ENCODE measurements at regions not wholly inside any gene's neighbourhood (a gene's known extent, or its start where the extent isn't known, plus 50 kb on each side); places are given as distances from the start of the nearest gene placed in this dataset.
"Not testable (repeated sequence)": the region's sequence is repeated elsewhere in the genome, so short reads cannot be mapped to it uniquely, and the experiment has no call there.

DNA sequence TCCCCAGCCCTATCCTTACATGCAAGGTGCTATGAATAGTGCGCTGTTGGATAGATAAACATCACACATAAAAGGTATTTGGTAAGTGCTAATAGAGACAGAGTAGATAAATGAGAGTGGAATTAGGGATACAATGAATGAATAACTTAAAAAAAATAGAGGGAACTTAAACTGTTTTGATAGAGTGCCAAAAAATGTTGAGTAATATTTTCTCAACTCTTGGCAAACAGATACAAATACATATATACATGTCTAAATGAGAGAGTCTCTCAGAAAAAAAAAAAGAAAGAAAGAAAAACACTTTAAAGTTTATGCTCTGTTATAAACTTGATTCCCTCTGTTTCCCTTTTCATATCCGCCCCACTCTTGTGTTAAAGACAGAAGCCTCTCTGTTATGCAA lies 667.4 kb downstream of the ROBO2 start:
- DNase-seq (ENCODE audit: low spot score) = no peak

DNA sequence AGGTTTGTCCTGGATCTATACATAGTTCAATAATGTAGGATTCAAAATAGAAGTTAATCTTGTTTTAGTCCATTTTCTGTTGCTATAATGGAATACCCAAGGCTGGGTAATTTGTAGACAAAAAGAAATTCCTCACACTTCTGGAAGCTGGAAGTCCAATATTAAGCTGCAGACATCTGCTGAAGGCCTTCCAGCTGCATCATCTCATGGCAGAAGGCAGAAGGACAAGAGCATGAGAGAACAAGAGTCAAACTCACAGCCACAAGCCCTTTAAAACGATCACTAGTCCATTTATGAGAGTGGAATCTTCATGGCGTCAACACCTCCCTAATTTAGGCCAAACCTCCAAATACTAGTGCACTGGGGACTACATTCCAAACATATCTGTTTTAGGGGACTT lies 669.3 kb downstream of the ROBO2 start:
- no peak for DNase-seq (ENCODE audit: low spot score)

DNA sequence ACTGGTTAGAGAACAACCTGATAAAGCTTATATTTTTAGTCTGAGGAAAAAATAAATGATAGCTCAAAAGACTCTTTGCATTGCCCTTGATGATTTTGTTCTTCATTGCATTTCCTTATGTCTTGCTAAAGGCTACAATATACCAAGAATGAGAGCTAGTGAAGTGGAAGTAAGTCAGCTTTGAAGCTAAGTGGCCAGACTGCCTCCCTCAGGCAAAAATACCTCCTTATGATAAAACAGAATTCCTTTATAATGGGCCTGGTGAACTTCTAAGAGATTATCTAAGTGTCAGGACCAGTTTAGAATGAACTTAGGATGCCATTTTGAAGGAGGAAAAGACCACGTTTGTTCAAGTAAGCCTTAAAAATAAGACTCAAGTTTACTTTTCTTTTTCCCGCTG lies 678.4 kb downstream of the ROBO2 start:
- DNase-seq (ENCODE audit: low spot score) = no peak

DNA sequence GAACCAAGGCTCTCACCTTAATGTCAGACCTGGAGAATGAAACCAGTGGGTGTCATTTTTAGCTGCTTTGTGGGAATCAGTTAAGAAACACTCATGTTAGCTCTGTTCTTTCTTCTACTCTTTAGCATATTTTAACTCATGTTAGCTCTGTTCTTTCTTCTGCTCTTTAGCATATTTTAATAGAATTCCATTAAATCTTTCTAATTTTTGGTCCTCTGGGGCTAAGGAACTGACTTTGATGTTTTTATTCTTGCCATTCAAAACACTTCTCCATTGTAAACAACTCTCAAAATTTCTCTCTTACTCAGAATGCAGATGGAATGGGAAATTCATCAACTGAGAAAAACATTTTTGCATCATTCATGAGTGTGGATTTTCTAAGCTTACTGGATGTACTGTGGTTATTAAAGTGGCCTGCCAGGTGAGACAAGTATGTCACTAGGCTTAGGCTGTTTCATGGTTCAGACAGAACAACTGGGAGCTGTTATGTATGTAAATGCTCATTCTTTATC lies 680.6 kb downstream of the ROBO2 start:
- DNase-seq (ENCODE audit: low spot score) = no peak

DNA sequence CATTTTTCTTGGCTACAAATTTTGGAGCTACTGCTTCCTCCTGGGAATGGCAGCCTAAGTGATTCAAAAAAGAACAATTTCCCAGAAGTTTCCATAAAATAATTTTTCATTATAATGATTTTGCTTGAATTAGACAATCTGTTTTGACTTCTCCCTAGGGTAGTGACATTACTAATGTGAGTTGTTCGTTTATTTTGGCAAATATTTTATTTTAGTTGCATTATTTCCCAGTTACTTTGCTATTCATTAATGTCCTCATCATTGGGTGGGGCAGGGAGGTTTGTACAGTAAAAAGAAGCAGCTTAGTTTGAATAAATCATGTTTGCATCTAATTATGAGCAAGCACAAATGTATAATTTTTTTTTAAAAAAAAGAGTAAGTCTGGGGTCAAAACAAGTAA lies 686.6 kb downstream of the ROBO2 start:
- DNase-seq (ENCODE audit: low spot score) = no peak

DNA sequence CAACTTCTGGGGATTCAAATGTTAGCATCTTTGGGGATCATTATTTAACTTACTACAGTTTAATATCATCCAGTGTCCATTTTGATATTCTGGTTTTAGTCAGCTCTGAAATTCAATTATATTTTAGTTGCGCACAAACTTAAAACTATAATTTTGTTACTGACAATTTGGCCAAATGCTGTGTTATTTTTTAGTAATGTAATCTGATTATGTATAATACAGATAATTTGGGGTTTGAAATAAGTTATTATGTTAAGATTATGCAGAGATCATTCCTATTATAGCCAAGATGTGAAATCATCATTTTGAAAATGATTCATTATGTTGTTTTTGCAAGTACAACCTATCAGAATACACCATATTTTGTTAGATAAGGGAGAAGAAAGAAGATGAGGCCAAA lies 706.1 kb downstream of the ROBO2 start:
- DNase-seq (ENCODE audit: low spot score) = no peak

DNA sequence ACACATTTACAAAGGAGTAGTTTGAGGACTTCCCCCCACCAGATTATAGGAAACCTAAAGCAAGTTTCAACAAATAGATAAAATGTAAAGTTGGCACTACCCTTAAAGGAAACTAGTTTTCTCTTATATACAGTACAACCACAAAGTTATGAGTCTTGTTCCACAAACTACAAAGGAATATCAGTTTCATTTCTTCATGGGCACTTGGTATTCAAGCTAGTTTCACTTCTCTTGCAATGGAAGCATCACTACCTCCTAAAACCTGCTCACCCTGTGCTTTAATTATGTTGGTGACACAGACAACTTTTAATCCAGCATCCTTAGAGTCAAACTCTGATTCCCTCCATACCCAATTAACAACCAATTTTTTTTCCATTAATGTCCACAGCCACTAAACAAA lies 707.0 kb downstream of the ROBO2 start:
- DNase-seq (ENCODE audit: low spot score) = no peak

DNA sequence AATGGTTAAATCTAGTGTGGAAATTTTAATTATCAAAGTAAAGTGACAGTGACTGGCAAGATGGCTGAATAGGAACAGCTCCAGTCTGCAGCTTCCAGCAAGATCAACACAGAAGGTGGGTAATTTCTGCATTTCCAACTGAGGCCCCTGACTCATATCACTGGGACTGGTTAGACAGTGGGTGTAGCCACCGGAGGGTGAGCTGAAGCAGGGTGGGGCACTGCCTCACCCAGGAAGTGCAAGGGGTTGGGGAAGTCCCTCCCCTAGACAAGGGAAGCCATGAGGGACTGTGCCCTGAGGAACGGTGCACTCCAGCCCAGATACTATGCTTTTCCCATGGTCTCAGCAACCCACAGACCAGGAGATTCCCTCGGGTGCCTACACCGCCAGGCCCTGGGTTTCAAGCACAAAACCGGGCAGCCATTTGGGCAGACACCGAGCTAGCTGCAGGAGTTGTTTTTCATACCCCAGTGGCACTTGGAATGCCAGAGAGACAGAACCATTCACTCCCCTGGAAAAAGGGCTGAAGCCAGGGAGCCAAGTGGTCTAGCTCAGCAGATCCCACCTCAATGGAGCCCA lies 716.6 kb downstream of the ROBO2 start:
- DNase-seq (ENCODE audit: low spot score) = not testable (repeated sequence)

DNA sequence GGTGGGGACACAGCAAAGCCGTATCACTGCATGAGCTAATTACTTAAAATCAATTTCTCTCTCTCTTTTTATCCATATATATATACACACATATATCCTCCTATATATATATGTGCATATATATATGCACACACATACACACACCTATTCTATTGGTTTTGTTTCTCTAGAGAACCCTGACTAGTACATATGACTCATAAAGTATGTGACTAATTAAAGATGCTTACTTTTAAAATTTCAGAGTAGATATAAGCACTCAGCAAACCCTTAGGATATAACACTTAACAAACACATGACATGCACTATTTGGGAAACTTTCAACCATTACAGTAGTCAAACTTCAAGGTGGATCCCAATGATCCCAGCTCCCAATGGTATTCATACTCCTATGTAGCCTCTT lies 732.6 kb downstream of the ROBO2 start:
- DNase-seq (ENCODE audit: low spot score) = no peak

DNA sequence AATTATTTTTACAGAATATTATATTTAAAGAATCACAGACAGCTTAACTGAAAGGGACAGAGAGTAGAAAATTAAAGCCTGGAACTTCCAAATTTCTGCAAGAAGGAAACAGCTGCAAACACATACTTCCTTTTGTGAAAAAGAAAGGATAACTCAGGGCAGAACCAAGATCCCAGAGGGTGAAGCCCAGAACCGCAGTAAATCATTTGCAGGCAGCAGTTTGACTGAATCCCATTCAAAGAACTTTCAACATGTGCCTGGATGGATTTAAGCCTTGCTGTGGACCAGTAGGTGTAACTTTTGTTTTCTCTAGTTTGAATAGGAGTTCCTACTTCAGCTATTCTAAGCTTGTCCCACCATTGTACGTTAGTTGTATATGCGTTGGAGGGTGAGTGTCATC lies 733.2 kb downstream of the ROBO2 start:
- no peak for DNase-seq (ENCODE audit: low spot score)

DNA sequence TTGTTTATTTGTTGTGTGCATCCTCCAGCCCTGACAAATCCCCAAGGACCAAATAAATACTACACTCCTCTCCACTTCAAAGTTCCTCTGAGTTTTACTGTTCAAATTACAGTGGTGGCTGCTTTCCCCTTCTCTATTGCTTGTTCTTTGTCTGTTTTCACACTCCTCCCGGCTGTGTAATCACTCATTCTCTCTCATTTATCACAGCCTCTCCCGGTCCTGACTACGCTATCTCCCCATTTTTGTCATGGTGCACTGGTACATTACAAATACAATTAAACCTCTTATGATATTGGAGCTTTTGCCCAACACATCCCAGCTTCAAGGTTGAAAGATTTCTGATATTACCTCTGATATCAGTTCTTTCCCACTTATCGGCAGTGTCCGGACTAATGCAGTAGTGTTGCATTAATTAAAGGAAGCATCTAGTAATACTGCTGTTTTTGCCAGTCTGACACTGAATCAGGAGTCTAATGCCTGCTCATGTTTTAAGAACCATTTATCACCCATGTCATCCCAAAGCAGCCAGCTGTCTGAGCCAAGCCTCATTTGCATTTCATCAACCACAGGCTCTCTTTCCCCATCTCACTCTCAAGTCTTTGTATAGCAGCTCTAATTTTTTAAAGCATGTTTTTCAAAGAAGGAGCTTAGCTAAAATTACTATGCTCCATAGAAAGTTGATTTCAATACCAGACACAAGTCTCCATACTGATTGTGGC lies 740.5 kb downstream of the ROBO2 start:
- no peak for DNase-seq (ENCODE audit: low spot score)

DNA sequence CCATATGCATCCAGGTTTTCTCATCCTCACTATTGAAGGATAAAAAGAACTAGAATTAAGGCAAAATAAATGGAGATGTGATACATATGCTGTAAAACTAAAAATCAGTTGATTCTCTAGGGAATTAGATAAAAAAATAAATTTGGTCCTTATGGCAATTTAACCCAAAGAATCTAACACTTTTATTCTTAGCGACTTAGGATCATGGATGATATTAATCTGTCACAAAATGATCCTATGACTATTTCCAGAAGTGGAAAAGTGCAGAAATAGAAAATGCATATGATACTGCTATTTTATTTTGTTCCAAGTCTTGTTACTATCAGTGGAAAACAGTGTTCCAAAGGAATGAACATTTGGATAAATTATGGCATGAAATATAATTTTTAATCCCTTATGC lies 746.3 kb downstream of the ROBO2 start:
- no peak for DNase-seq (ENCODE audit: low spot score)

DNA sequence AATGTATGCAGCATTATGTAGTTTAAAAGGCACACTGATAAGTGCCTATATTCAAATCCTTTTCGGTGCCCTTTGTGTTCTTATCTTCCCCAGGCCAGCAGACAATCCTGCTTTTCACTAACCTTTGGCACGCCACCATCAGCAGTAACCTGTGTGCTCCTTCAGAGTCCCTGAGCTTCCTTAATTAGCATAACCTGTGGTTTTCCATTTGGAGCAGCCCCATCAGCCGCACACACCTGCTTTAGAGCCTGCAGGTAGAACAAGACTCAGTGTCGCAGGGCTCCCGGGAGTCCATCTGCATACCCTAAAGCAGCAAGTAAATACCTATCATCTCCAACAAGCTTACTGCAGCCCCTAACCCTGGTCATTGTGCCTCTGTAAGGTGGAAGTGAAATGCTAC lies 755.1 kb downstream of the ROBO2 start:
- DNase-seq (ENCODE audit: low spot score) = no peak

DNA sequence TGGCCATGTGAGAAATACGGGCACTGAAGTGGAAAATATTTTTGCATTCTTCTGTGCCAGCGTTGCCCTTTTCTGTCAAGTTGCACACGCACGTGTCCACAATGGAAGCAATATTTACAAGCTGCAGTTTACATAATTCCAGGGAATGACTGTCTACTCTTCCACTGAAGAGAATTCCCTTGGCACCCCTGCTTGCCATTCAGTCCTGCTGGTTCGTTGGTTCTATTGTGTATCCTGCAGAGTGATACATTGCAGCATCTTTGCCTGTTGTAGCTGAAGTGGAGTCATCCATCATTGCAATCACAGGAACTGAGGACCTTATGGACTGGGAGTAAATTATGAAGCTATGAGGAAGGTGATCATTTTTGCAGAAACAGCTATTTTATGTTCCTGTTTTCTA lies 759.4 kb downstream of the ROBO2 start:
- DNase-seq (ENCODE audit: low spot score) = no peak

DNA sequence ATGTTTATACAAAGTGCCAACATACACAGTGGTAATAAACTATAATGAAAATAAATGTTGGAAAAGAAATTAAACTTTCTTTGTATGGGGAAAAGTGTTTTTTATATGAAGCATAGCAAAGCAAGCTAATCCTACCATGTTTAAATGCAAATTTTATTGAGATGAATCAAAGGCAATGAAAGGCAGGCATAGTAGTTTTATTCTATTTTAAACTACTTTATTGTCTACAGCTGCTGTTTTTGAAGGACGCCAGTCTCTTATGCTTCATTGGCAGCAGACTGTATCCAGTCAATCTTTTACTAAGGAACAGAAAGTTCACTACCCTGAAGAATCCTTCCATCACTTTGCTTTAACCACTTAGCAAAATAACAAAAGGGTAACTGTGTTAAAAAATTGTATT lies 761.0 kb downstream of the ROBO2 start:
- no peak for DNase-seq (ENCODE audit: low spot score)

DNA sequence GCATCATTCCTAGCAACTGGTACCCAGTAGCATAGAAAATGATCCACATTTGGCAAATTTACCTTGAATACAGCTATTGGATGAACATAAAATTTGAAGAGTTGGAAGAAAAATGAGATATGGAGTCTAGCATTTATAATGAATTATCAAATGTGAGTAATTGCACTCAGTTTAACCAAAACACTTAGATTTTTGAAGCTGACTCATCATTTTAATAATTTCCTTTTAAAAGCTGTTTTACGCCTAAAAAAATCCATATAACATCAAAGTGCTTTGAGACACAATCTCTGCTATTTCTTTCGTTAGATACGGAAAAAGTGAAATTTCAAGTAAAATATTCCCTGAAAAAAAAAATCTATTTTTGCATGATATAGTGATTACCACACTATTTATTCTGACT lies 767.4 kb downstream of the ROBO2 start:
- DNase-seq (ENCODE audit: low spot score) = no peak

DNA sequence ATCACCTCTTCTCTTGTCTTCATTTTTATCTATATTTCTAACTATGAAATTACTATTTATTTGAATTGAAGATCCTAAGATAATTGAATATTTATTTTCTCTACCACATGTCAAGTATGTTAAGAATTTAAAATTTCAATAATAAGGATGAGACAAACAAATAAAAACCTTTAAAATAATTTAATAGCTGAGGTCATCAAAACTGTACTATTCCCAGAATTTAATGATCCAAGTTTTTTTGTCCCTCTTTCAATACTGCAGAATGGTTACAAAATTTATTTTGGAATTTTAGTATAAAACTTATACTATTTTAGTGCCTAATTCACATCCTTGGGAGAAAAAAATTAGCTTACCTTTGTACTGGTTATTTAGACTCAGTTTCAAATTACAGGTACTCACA lies 774.9 kb downstream of the ROBO2 start:
- no peak for DNase-seq (ENCODE audit: low spot score)

DNA sequence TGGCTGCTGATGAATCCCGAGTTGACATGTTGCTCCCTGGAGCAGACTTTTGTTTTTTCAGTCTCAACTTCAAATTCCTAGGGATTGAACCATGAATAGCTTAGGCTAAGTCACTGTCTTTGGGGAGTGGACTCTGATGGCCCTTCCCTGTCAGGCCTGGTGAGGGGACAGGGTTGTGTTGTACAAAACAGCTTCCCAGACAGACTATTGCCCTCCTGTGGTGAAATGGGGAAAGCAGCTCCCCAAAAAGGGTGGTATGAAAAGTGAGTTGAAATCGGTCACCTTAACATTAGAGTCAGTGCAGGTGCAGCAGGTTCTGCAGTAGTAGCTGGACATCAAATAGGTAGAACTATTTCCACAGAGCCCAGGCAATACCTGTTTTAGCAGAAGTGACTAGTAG lies 775.6 kb downstream of the ROBO2 start:
- DNase-seq (ENCODE audit: low spot score) = no peak

DNA sequence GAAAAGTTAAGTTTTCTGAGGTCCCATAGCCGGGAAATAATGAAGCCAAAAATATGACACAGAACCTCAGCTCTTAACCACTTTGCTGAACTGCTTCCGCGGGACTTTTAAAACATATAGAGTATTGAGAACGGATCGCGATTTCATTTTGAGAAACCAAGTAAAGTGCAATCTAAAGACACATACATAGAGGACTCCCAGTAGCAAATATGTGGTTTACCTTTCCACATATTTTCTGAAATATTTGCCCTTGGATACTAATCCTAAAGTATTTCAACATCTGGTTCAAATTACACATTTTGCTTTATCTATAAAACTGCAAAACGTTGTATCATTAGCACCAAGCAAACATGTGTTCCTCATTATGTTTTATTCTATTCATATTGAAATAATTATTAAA lies 776.5 kb downstream of the ROBO2 start:
- no peak for DNase-seq (ENCODE audit: low spot score)

DNA sequence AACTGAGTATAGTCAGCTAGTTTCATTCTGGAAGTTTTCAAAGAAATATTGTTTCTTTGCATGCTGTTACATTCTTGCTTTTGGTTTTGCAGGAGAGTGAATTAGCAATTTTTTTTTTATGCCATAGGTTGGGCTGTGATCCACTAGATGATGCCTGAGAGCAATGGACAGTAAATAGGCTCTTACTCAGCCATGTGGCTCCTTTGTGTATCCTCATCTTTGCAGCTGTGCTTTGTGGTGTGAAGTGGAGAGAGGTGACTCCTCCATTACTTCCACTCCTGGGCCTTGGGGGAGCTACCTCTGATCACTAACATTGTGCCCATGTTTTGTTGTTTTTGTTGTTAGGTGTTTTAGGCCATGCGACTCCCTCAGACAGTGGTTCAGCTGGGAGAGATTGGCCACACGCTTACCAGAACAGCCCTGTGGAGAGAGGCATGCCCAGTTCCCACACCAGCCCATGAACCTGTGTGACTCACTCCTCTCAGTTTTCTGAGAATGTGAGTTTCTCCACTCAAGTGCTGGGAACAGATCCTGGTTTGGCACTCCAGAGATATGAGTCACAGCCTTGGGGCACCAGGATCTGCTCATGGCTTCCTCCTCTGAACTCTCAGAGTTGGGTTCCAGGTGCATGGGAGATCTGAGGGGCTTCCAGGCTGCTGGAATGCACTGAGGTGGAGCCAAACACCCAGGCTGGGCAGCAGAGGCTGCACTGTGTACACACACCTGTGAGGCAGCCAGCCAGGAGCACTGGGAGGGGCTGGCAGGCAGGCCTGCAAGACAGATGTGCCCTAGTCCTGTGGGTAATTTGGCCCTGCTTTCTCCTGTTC lies 785.3 kb downstream of the ROBO2 start:
- no peak for DNase-seq (ENCODE audit: low spot score)

DNA sequence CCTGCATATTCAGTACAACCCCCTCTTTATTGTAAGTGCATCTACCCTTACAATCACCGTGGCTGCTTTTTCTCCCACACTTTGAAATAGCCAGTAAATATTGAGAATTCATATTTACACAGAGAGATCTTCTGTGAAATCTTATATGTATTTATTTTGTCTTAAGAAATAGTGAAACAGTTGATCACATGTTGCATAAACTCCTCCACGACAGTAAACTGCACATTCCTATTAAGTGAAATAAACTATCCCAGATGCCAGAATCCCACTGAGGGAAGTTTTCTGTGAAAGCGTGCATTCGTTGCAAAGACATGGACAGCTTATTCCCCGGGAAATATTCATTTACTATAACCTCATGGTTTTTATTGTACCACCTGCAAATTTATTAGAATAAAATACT lies 796.0 kb downstream of the ROBO2 start:
- DNase-seq (ENCODE audit: low spot score) = no peak

DNA sequence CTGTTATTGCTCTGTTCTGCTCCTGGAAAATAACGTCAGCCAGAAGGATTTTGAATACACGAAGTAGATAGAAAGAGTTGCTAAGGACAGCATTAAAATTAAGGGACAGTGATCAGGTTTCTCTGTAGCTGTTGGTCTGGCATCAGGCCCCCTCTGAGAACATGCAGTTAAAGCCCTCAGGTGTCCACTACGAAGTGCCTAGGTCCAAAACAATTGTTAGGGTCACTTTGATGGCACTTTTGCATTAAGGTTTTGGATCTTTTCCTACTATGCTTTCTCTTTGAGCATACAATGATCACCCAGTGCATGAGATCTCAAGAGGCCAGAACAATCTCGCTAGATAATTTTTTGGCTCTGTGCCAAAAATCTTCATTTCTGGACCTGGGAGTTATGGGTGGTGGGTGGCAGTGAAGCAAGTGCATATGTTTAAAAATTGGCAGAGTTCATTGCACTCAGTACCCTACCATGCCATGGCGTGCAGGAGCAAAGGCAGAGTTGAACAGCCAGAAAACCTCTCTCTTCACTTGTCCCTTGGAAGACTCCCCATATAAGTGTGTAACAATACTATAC lies 797.6 kb downstream of the ROBO2 start:
- no peak for DNase-seq (ENCODE audit: low spot score)

DNA sequence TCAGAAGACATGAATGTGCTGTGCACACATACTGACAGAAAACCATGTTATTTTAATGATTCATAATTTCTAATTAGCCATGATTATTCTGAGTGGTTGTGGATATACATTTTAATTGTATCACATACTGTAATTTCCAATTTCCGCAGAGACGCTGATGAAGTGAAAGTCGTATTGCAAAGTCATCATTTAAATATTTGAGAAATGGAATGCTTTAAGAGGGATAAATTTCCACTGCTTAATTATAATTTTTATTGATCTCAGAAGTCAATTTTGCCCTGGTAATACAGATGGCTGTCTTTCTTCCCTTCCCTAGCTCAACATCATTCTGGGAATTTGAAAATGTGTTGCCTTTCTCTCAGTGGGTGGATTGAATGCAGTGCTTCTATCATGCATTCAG lies 819.3 kb downstream of the ROBO2 start:
- DNase-seq (ENCODE audit: low spot score) = no peak
